GM12878 (cell line): ENCODE measurements at regions not wholly inside any gene's neighbourhood (a gene's known extent, or its start where the extent isn't known, plus 50 kb on each side); places are given as distances from the start of the nearest gene placed in this dataset.

Experiments used
- ATAC-seq: fragments of 200-7000 bp; cut with Tn5 transposase; 3 replicates; pipeline ENCODE4 v1.9.1; 2020; ENCODE audit warnings: mild to moderate bottlenecking, moderate library complexity
- BruUV-seq: library from RNA; stranded (reverse); fragments of 400-500 nt; replicated peaks from 2 replicates; lab custom pipeline; 2021; lab: Mats Ljungman, UMichigan
- CTCF ChIA-PET: fragments of 300-600 bp; sonication (Branson Sonifier 250); formaldehyde crosslinking; extraction: SDS; loops from one replicate; lab custom pipeline; 2021; ENCODE audit warnings: inconsistent platforms; lab: Yijun Ruan, JAX
- POLR2A ChIA-PET: fragments of 350-600 bp; formaldehyde crosslinking; extraction: SDS; loops from one replicate; lab custom pipeline; 2021; ENCODE audit warnings: inconsistent platforms; lab: Charles Lee
- RAD21 ChIA-PET: fragments of 300-600 bp; sonication (Branson Sonifier 250); formaldehyde crosslinking; loops from one replicate; lab custom pipeline; 2023; ENCODE audit warnings: antibody characterized with exemption; ENCODE audit not compliant: unreplicated experiment; lab: Charles Lee
- SMC1A ChIA-PET: fragments of 300-600 bp; sonication (Branson Sonifier 250); formaldehyde crosslinking; loops from one replicate; lab custom pipeline; 2023; ENCODE audit not compliant: unreplicated experiment, uncharacterized antibody; lab: Charles Lee
- DNase-seq: peaks from one replicate; pipeline ENCODE4 v3.0.0-alpha.2; 2011; ENCODE audit warnings: low read depth, low spot score
- FAIRE-seq: peaks from 3 replicates; lab custom pipeline; 2011; peaks lifted over from hg19 to GRCh38; lab: Jason Lieb, UNC
- H2AFZ ChIP-seq: 2 replicates; pipeline ENCODE4 v1.6.0; 2011; ENCODE audit warnings: low read depth, low read length, control low read depth; ENCODE audit not compliant: control insufficient read depth
- H3K27ac ChIP-seq: 2 replicates; pipeline ENCODE4 v1.5.1; 2011; ENCODE audit warnings: control low read depth; ENCODE audit not compliant: control insufficient read depth, insufficient read depth
- H3K27me3 ChIP-seq, 2 experiments: replicated peaks in 1 of 2; 2 replicates each; pipeline versions ENCODE4 v1.6.0 to v1.6.1; 2011; ENCODE audit warnings: low read length in 1 of 2; ENCODE audit not compliant: control insufficient read depth in 2 of 2, insufficient read depth in 2 of 2
- H3K36me3 ChIP-seq, 2 experiments: 2 replicates each; pipeline ENCODE4 v1.5.1; 2011; ENCODE audit warnings: low read length in 1 of 2; ENCODE audit not compliant: control insufficient read depth in 2 of 2, insufficient read depth in 2 of 2
- H3K4me1 ChIP-seq: 2 replicates; pipeline ENCODE4 v1.6.1; 2011; ENCODE audit warnings: mild to moderate bottlenecking, low read length, moderate library complexity, mixed read lengths; ENCODE audit not compliant: control insufficient read depth, insufficient read depth
- H3K4me2 ChIP-seq: 2 replicates; pipeline ENCODE4 v1.6.0; 2011; ENCODE audit warnings: control low read depth; ENCODE audit not compliant: control insufficient read depth, insufficient read depth
- H3K4me3 ChIP-seq: fragments of 200-600 bp; sonication (generic); 2 replicates; pipeline ENCODE4 v1.5.1; 2016
- H3K79me2 ChIP-seq: 2 replicates; pipeline ENCODE4 v1.6.0; 2011; ENCODE audit warnings: low read length; ENCODE audit not compliant: control insufficient read depth, insufficient read depth
- H3K9ac ChIP-seq: 2 replicates; pipeline ENCODE4 v1.8.0; 2011; ENCODE audit warnings: low read length, control low read depth, mixed read lengths; ENCODE audit not compliant: control insufficient read depth, insufficient read depth
- H3K9me3 ChIP-seq: replicated peaks from 3 replicates; pipeline ENCODE4 v1.5.1; 2011; ENCODE audit warnings: mild to moderate bottlenecking, low read length; ENCODE audit not compliant: control insufficient read depth, insufficient read depth
- H4K20me1 ChIP-seq: 2 replicates; pipeline ENCODE4 v1.6.0; 2011; ENCODE audit not compliant: control insufficient read depth, insufficient read depth
- ESRRA ChIP-seq: IDR thresholded peaks from 2 replicates; pipeline ENCODE4 v1.6.1; 2012; ENCODE audit warnings: mild to moderate bottlenecking, low read length, improper control_type of control experiment
- FOS ChIP-seq: IDR thresholded peaks from 3 replicates; pipeline ENCODE4 v1.6.1; 2011; ENCODE audit warnings: borderline replicate concordance; ENCODE audit not compliant: insufficient read length; ENCODE audit errors: extremely low read depth
- MTA3 ChIP-seq: IDR thresholded peaks from 2 replicates; pipeline ENCODE4 v1.6.1; 2012; ENCODE audit warnings: low read length, inconsistent platforms, borderline replicate concordance
- NFYB ChIP-seq: IDR thresholded peaks from 2 replicates; pipeline ENCODE4 v1.6.1; 2011; ENCODE audit warnings: low read depth, mild to moderate bottlenecking, low read length, improper control_type of control experiment, moderate library complexity; ENCODE audit not compliant: insufficient read depth
- STAT1 ChIP-seq: fragments of 450-650 bp; conservative IDR thresholded peaks from 2 replicates; pipeline ENCODE4 v1.6.1; 2014; ENCODE audit warnings: antibody characterized with exemption, mild to moderate bottlenecking
- SUPT20H ChIP-seq: IDR thresholded peaks from 2 replicates; pipeline ENCODE4 v1.6.1; 2011; ENCODE audit warnings: low read depth, mild to moderate bottlenecking, low read length, moderate library complexity, borderline replicate concordance; ENCODE audit not compliant: control insufficient read depth
- TCF3 ChIP-seq: IDR thresholded peaks from 2 replicates; pipeline ENCODE4 v1.6.1; 2012; ENCODE audit warnings: low read depth, mild to moderate bottlenecking, low read length, borderline replicate concordance; ENCODE audit not compliant: insufficient read depth
- TCF7 ChIP-seq: IDR thresholded peaks from 2 replicates; pipeline ENCODE4 v1.6.1; 2014; ENCODE audit warnings: antibody characterized with exemption, borderline replicate concordance
- ZZZ3 ChIP-seq: IDR thresholded peaks from 2 replicates; pipeline ENCODE4 v1.6.1; 2011; ENCODE audit warnings: low read depth; ENCODE audit not compliant: control insufficient read depth, insufficient read length
- WGBS: methylation state at CpG from one replicate; pipeline ENCODE4 v1.1.6; 2016; ENCODE audit warnings: low lambda C conversion rate; ENCODE audit not compliant: insufficient replicate concordance, insufficient coverage; ENCODE audit errors: missing lambda C conversion rate; 5-methylcytosine and 5-hydroxymethylcytosine counted together
- in situ Hi-C: fragments of 300-500 bp; cut with MboI; formaldehyde crosslinking; loops from 9 replicates; pipeline ENCODE4 v1.14.3; 2018; ENCODE audit warnings: mixed read lengths
- intact Hi-C: fragments of 100-400 bp; cut with micrococcal nuclease; formaldehyde crosslinking; loops from one replicate; pipeline ENCODE4 v1.14.2; 2022; ENCODE audit not compliant: unreplicated experiment

- intact Hi-C loops (no loop called here), in situ Hi-C loops (no loop called here)
- DNase-seq (no peak), FAIRE-seq (no peak), ATAC-seq (no peak)
- no peak overlapping the region for H3K4me2 ChIP-seq
- H3K27ac ChIP-seq = no peak overlapping the region
- no peaks in the 10 kb centered on the region for H3K27me3 ChIP-seq
- no peaks in the 10 kb centered on the region for H3K4me1 ChIP-seq
- H2AFZ ChIP-seq = no peak overlapping the region
- H3K9me3 ChIP-seq = no peaks in the 10 kb centered on the region
- no peaks in the 10 kb centered on the region for H3K79me2 ChIP-seq
- ChIA-PET POLR2A (no interaction called here), SMC1A (no interaction called here), CTCF (no interaction called here), RAD21 (no interaction called here)
- 73% methylated on average over 42 of the region's 44 CpGs for WGBS
- H3K4me3 ChIP-seq = no peak overlapping the region
- H3K36me3 ChIP-seq = no peaks in the 10 kb centered on the region
- no peak overlapping the region for H3K9ac ChIP-seq
- BruUV-seq = no TSS peak
- H4K20me1 ChIP-seq = no peaks in the 10 kb centered on the region
- no peak for TF ChIP-seq ESRRA
- TF ChIP-seq FOS = no peak
- TF ChIP-seq STAT1 = no peak
- TF ChIP-seq TCF3 = no peak
Measured at GRCh38 chr5:28077291-28078240, 1039.2 kb upstream of the CDH9 start.

GRCh38 chr5:28066856-28067255, 1028.5 kb upstream of the CDH9 start:
- peak; percentile 59 for ATAC-seq
- H2AFZ ChIP-seq = no peak overlapping the region
- intact Hi-C loops (no loop called here), in situ Hi-C loops (no loop called here)
- no peaks in the 10 kb centered on the region for H3K79me2 ChIP-seq
- ChIA-PET POLR2A (no interaction called here), CTCF (no interaction called here), RAD21 (no interaction called here), SMC1A (no interaction called here)
- no TSS peak for BruUV-seq
- TF ChIP-seq TCF7 (no peak), ZZZ3 (no peak), NFYB (no peak), SUPT20H (no peak), MTA3 (no peak)
- 0% methylated on average over 3 of the region's 3 CpGs for WGBS
- no peaks in the 10 kb centered on the region for H3K4me1 ChIP-seq
- H3K27me3 ChIP-seq = no peaks in the 10 kb centered on the region
- no peak overlapping the region for H3K4me3 ChIP-seq
- no peak overlapping the region for H3K4me2 ChIP-seq
- no peak overlapping the region for H3K9ac ChIP-seq
- no peak for FAIRE-seq
- no peak for DNase-seq
- H4K20me1 ChIP-seq = no peaks in the 10 kb centered on the region
- H3K36me3 ChIP-seq = no peaks in the 10 kb centered on the region
- H3K9me3 ChIP-seq = no peaks in the 10 kb centered on the region
- no peak overlapping the region for H3K27ac ChIP-seq
